C4-2B (cell line): ENCODE measurements at regions not wholly inside any gene's neighbourhood (a gene's known extent, or its start where the extent isn't known, plus 50 kb on each side); places are given as distances from the start of the nearest gene placed in this dataset.

Source experiments
- H3K27ac ChIP-seq: fragments of 450-650 bp; 2 replicates; pipeline ENCODE4 v1.5.1; 2017
- CTCF ChIP-seq: fragments of 450-650 bp; conservative IDR thresholded peaks from 2 replicates; pipeline ENCODE4 v1.5.1; 2017; ENCODE audit warnings: mild to moderate bottlenecking
- ZFX ChIP-seq: fragments of 450-650 bp; IDR thresholded peaks from 2 replicates; pipeline ENCODE4 v1.6.1; 2017

GRCh38 chr13:22143671-22144070 is 472.8 kb downstream of the FGF9 start:
- no peak overlapping the region for H3K27ac ChIP-seq
- TF ChIP-seq CTCF, result no peak
- no peak for TF ChIP-seq ZFX

- TF ChIP-seq ZFX, result no peak
- TF ChIP-seq CTCF, result no peak
- no peak overlapping the region for H3K27ac ChIP-seq
Observed at GRCh38 chr13:22144806-22145205, 473.9 kb downstream of the FGF9 start.

- TF ChIP-seq CTCF (no peak), ZFX (no peak)
- no peak overlapping the region for H3K27ac ChIP-seq
Observed at GRCh38 chr13:22148187-22148586, 477.3 kb downstream of the FGF9 start.

GRCh38 chr13:22152751-22153150 is 481.9 kb downstream of the FGF9 start:
- no peak overlapping the region for H3K27ac ChIP-seq
- no peak for TF ChIP-seq CTCF
- no peak for TF ChIP-seq ZFX

- H3K27ac ChIP-seq, result no peak overlapping the region
- TF ChIP-seq ZFX (no peak), CTCF (peak; percentile 3; the same call in 1 of the 2 replicates)
Observed at GRCh38 chr13:22154041-22154440, 483.2 kb downstream of the FGF9 start.

GRCh38 chr13:22161871-22162270 is 491.0 kb downstream of the FGF9 start:
- TF ChIP-seq CTCF, result no peak
- no peak for TF ChIP-seq ZFX
- H3K27ac ChIP-seq, result no peak overlapping the region

- no peak overlapping the region for H3K27ac ChIP-seq
- no peak for TF ChIP-seq CTCF
- TF ChIP-seq ZFX, result no peak
Observed at GRCh38 chr13:22162889-22163288, 492.0 kb downstream of the FGF9 start.
